ENCODE measurements at regions not wholly inside any gene's neighbourhood (a gene's known extent, or its start where the extent isn't known, plus 50 kb on each side); places are given as distances from the start of the nearest gene placed in this dataset.
A peak's percentile ranks its signal among the peaks of the same experiment; 100 is the strongest.

DNA sequence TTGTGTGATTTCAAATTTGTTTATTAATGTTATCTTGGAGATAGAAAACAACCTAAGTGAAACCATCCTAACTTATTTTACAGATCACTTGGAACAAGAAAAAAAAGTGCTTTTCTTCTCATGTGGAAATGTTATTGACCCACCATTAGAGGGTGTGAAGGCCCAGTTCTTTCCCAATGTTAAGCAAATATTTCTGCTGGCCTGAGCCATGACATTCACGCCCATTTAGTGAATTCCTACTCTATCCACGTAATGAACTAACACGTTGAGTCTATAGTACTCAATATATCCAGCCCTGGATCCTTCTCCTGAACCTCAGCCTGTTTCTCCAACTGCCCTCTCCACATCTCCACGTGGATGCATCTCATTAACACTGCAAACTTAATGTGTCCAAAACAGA, 180.6 kb upstream of the ZFP64 start:
- WGBS, 2 donors, result 69 to 70% methylated on average over 4 of the region's 4 CpGs
- H3K9me3 ChIP-seq, result no peaks in the 10 kb centered on the region
- H3K4me3 ChIP-seq (replicated peaks in 1 of 3), result no peak overlapping the region
- intact Hi-C loops (cut with DNase I), result no loop called here
- H3K27me3 ChIP-seq, result no peaks in the 10 kb centered on the region
- no peak for TF ChIP-seq POLR2A (IDR thresholded peaks at IDR 0.05)
- TF ChIP-seq CTCF (IDR thresholded peaks at IDR 0.05), result no peak
- no peak for DNase-seq
- no peak overlapping the region for H3K27ac ChIP-seq
- H3K4me1 ChIP-seq, result no peaks in the 10 kb centered on the region
- no peaks in the 10 kb centered on the region for H3K36me3 ChIP-seq

GRCh38 chr20:52365688-52366087, 174.1 kb upstream of the ZFP64 start:
- H3K36me3 ChIP-seq, result no peaks in the 10 kb centered on the region
- 93 to 94% methylated on average over 7 of the region's 7 CpGs for WGBS, 2 donors
- no peak for TF ChIP-seq POLR2A (IDR thresholded peaks at IDR 0.05)
- TF ChIP-seq CTCF (IDR thresholded peaks at IDR 0.05), result no peak
- no peak overlapping the region for H3K4me3 ChIP-seq (replicated peaks in 1 of 3)
- no peaks in the 10 kb centered on the region for H3K9me3 ChIP-seq
- H3K4me1 ChIP-seq, result no peaks in the 10 kb centered on the region
- no peak overlapping the region for H3K27ac ChIP-seq
- intact Hi-C loops (cut with DNase I), result no loop called here
- DNase-seq, result no peak
- no peaks in the 10 kb centered on the region for H3K27me3 ChIP-seq

DNA sequence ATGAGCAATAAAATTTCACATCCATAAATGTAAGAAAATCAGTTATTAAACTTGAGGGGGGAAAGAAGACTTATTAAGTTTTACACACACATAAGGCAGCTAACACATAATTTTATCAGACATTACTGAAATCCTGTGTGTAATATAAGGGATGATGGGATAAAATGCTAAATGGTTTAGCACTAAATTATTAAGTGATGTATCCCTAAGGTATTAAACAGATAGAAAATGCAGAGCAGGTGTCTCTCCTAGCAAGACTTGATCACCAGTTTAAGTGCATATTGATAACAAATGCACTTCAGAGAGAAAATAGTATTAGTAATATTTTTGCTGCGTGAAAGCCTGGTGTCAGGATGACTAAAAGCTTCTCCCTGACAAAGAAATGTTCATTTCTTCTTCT, 172.8 kb upstream of the ZFP64 start:
- Histone ChIP-seq H3K27ac (no peak overlapping the region), H3K36me3 (no peaks in the 10 kb centered on the region), H3K9me3 (no peaks in the 10 kb centered on the region), H3K4me3 (replicated peaks in 1 of 3) (no peak overlapping the region), H3K4me1 (no peaks in the 10 kb centered on the region), H3K27me3 (no peaks in the 10 kb centered on the region)
- intact Hi-C loops (cut with DNase I), result no loop called here
- DNase-seq, result no peak
- TF ChIP-seq CTCF (IDR thresholded peaks at IDR 0.05), result no peak
- no peak for TF ChIP-seq POLR2A (IDR thresholded peaks at IDR 0.05)
- WGBS, 2 donors, result 65 to 68% methylated on average over 1 of the region's 1 CpG

GRCh38 chr20:52361650-52362049, 170.1 kb upstream of the ZFP64 start:
- WGBS, 2 donors, result 87 to 88% methylated on average over 3 of the region's 3 CpGs
- intact Hi-C loops (cut with DNase I), result no loop called here
- H3K27ac ChIP-seq, result no peak overlapping the region
- TF ChIP-seq CTCF (IDR thresholded peaks at IDR 0.05) (no peak), POLR2A (IDR thresholded peaks at IDR 0.05) (no peak)
- H3K9me3 ChIP-seq, result no peaks in the 10 kb centered on the region
- no peaks in the 10 kb centered on the region for H3K4me1 ChIP-seq
- no peaks in the 10 kb centered on the region for H3K36me3 ChIP-seq
- H3K27me3 ChIP-seq, result no peaks in the 10 kb centered on the region
- H3K4me3 ChIP-seq (replicated peaks in 1 of 3), result no peak overlapping the region
- no peak for DNase-seq

DNA sequence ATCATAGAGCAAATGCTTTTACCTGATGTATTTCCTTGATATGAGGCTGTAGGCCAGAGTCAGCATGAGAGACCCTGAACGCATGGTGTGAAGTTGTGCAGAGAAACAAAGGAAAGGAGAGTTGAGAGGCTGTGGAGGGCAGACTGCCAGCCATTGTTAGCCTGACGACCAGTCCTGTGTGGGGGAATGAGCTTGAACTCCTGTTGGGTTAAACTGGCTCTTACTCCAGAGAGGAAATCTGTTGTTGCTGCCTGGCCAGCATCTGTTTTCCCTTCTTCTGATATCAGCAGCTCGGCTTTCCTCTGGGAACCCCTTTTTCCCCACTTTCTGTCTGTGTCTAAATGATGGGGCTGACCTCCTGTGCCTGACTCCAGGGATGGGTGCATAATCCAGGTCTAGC, 158.2 kb upstream of the ZFP64 start:
- Histone ChIP-seq H3K36me3 (no peaks in the 10 kb centered on the region), H3K4me1 (no peaks in the 10 kb centered on the region), H3K27ac (no peak overlapping the region), H3K27me3 (no peaks in the 10 kb centered on the region), H3K4me3 (replicated peaks in 1 of 3) (no peak overlapping the region), H3K9me3 (no peaks in the 10 kb centered on the region)
- 45 to 49% methylated on average over 3 of the region's 3 CpGs for WGBS, 2 donors
- peak in 1 of 2 donors; percentile 2 for DNase-seq
- TF ChIP-seq CTCF (IDR thresholded peaks at IDR 0.05), result no peak
- TF ChIP-seq POLR2A (IDR thresholded peaks at IDR 0.05), result no peak
- intact Hi-C loops (cut with DNase I), result no loop called here
